SK-N-SH treated with all-trans-retinoic acid at 6 μM for 48 hours (cell line): ENCODE measurements at regions not wholly inside any gene's neighbourhood (a gene's known extent, or its start where the extent isn't known, plus 50 kb on each side); places are given as distances from the start of the nearest gene placed in this dataset.

ENCODE experiments used
- ARNTL ChIP-seq: fragments of 450-650 bp; formaldehyde crosslinking; IDR thresholded peaks from 2 replicates; pipeline ENCODE4 v1.5.0; 2020; ENCODE audit warnings: low read depth, mild to moderate bottlenecking, moderate library complexity, borderline replicate concordance
- RARB ChIP-seq: fragments of 250-450 bp; sonication (Bioruptor Pico); IDR thresholded peaks from 2 replicates; pipeline ENCODE4 v1.8.0; 2021; ENCODE audit warnings: mild to moderate bottlenecking, moderate library complexity
- SNAI2 ChIP-seq: fragments of 250-450 bp; sonication (Bioruptor Pico); IDR thresholded peaks from 2 replicates; pipeline ENCODE4 v1.5.0; 2020; ENCODE audit warnings: mild to moderate bottlenecking, moderate library complexity
- TF ChIP-seq, protein P1 (sequence below): fragments of 250-450 bp; sonication (Bioruptor Pico); IDR thresholded peaks from 2 replicates; pipeline ENCODE4 v1.8.0; 2021; ENCODE audit warnings: low read depth, mild to moderate bottlenecking, moderate library complexity, borderline replicate concordance

DNA sequence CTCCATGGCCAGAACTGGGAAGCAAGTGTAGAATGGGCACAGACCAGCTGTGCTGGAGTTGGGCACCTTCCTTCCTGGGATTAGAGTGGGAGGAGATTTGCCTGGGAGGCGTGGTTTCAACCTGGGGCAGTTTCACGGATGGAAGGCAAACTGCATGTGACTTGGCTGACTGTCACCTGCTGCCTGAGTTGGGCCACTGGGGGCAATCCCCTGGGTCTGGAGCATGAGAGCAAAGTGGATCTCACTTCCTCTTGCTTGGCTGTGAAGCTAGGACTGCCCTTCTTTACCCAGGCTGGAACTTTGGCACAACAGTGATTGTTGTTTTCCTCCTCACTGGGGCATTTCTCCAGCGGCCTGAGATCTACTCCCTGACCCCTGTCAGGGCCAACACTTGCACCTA lies 1247.0 kb upstream of the EPHA6 start:
- TF ChIP-seq RARB (CRISPR knock-in tag) (no peak), SNAI2 (no peak), ARNTL (CRISPR knock-in tag) (no peak)
- TF ChIP-seq, protein P1, sequence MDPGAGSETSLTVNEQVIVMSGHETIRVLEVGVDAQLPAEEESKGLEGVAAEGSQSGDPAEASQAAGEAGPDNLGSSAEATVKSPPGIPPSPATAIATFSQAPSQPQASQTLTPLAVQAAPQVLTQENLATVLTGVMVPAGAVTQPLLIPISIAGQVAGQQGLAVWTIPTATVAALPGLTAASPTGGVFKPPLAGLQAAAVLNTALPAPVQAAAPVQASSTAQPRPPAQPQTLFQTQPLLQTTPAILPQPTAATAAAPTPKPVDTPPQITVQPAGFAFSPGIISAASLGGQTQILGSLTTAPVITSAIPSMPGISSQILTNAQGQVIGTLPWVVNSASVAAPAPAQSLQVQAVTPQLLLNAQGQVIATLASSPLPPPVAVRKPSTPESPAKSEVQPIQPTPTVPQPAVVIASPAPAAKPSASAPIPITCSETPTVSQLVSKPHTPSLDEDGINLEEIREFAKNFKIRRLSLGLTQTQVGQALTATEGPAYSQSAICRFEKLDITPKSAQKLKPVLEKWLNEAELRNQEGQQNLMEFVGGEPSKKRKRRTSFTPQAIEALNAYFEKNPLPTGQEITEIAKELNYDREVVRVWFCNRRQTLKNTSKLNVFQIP (CRISPR knock-in tag) = no peak
